ENCODE measurements at regions not wholly inside any gene's neighbourhood (a gene's known extent, or its start where the extent isn't known, plus 50 kb on each side); places are given as distances from the start of the nearest gene placed in this dataset.

DNA sequence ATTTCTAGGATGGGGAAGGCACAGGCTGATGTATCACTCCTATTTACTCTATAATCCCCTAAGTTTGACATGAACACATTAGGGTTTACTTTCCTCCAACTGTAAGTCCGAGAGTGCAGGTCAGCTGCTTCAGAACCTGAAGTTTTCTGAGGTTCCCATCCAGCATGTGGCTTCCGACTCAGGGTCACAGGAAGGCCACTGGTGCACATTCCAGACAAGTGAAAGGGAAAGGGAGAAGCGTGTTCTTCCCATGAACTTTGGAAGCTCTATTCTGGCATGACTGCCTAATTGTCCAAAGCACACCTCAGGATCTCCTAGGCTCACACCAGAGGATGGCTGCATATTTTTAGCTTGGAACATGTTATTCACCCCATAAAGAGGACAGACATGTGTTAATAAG, 602.6 kb downstream of the SEMA5A start:
- no peak for DNase-seq

DNA sequence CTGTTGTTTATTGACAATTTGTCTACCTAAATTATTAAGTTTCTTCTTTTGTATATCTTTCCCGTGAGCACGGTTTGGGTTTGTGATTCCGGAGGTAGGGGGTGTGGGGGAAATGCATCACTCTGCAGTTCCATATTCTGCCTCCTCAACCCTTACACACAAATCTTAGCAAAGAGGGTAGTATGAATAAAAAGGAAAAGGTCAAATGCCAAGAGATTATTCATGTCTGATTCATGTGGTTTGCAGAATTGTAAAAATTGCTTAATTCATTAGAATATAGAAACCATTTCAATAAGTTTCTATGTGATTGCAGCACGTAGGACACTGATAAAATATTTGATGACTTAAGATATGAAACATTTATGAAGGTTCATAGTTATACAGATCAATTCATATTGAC, 601.9 kb downstream of the SEMA5A start:
- no peak for DNase-seq

DNA sequence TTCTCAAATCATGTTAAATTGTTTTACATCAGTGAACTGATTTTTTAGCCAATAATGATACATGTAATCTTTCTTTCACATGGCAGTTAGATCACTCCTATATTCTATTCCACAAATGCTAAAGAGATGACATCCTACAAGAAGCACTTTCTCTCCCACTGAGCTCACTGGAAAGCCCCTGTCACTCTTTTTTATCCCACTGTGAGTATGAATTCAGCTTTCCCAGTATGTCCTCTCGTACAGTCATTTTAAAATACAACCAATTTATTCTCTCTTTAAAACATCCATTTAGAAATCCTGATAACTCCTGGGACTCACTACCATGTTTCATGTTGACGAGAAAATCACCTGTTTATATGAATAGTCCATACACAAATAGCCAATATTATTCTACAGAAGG, 599.9 kb downstream of the SEMA5A start:
- no peak for DNase-seq

DNA sequence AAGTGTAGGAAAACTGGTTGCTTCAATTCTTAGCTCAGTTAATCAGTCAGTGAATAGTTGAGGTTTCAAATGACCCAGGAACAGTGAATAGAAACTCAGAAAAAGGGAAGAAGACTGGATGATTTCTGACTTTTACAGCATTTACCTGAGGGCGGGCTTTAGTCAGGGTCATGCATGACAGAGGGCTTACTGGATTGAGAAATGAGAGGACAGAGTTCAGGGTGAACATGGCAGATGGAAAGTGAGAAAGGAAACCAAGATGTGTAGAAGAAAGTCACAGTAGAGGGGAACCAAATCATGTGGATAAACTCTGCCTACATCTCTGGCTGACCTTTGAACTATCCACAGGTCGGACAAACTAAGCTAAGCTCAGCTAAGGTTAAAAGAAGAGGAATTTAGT, 596.0 kb downstream of the SEMA5A start:
- no peak for DNase-seq

DNA sequence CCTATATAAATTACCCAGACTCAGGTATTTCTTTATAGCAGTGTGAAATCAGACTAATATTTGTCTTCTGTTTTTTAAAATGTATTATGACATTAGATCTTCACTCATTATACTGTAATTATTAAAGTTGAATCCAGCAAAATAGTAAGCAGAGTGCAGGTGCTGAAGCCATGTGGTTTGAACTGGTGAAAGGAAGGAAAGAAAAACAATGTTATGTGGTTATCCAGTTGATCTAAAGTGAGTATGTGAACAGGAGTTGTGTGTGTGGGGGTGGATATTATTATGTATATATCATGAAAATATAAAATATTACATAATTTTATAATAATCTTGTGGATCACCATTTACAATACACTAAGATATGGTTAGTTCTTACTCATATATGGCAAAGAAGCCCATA, 593.7 kb downstream of the SEMA5A start:
- no peak for DNase-seq

DNA sequence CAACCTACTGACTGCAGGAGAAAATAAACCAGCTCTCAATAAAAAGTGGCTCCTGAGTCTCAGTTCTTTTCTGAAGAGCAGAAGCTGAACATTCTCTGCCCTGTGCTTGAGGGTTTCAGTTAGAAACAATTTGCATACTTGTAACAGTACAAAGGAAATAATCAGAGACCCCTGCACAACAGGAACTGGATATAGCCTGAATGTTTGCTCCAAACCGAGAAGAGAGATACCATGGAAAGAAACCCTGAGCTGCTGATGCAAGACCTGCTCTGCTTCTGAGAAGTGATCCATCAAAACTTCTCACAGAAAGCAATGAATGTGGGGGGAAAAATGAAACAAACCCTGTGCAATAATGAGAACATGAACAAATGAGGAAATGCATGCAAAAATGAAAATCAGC, 592.9 kb downstream of the SEMA5A start:
- no peak for DNase-seq

DNA sequence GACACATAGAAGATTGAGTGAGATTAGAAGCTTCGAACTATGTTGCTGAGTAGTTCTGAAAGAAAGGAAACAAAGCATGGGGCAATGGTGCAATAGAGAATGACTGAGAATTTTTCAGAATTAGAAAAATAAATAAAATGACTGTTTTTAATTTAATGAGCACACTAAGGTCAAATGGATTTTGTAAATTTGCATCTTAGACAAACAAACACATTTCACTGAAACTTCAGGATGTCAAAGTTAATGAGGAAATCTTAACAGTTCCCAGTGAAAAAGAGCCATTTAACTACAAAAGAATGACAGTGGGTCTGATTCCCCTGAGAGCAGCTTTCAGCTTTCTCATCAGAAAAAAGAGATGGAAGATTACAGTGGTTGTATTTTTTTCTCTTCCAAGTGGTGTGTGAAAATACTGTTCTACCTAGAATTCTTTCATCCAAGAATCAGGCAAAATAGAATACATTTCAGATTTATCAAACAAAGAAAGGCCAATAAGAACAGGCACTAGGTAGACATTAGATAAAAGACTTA, 591.9 kb downstream of the SEMA5A start:
- DNase-seq = no peak

DNA sequence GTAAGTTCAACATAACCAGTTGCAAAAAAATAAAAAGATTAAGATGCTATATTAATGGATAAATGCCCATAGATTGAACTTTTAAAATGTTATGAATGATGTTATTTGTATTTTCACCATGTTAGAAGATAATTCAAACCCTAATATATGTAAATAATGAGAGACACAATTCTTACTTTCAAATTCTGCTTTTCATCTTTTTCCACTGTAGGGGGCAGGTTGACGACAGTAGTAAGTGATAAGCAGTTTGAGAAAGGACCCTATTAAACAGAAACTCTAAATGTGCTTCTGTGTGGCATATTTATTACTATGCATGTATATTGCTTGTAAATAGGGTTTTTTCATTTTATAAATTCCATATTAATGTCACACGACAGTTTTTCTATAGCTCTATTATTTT, 591.1 kb downstream of the SEMA5A start:
- no peak for DNase-seq

DNA sequence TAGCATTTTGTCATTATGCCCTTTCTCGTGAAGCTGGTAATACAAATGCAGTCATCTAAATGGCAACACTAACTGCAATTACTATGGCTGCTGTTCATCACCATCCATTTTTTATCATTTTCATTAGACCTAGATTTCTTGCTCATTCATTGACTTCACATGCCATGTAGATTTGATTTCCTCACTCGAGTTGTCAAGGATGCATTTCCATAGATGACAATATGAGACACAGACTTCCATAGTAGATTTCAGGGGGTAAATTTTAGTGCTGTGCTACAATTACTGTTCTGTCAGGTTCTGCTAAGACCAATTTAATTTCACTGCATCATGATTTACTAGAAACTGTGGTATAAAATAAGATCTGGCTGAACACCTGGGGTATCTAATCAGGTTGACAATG, 589.2 kb downstream of the SEMA5A start:
- DNase-seq = no peak

DNA sequence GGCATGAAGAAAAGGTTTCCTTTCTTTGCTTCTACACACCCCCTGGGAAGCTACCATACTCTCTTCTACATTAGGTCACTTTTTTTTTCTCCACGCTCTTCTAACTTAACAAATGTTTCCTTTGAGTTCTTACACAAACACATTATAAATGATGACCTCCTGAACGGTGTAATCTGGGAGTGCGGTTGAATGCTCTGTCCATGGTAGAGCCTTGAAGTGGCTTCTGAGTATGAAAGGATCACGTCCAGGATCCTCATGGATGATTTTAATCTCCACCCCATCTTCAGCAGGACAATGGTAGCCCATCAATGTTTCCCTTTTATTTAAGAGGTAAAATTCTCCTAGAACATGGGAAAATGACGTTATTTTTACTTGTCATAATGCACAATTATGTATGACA, 587.3 kb downstream of the SEMA5A start:
- no peak for DNase-seq

DNA sequence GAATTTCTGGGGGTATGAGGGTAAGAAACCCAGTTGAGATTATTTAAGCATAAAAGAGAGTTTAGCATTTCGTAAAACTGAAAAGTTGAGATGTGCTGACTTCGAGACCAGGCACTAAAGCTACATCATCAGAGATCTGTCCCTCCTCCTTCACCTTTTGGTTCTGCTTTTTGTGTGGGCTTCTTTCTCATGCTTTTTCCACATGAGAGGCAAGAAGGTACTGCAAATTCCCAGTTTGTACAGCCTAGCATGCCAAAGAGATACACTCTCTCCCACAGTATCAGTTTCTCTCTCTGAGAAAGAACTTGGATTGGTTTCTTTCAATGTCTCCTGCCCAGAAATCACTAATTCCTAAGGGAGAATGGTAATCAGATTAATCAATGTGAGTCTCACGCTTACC, 584.7 kb downstream of the SEMA5A start:
- DNase-seq = no peak

DNA sequence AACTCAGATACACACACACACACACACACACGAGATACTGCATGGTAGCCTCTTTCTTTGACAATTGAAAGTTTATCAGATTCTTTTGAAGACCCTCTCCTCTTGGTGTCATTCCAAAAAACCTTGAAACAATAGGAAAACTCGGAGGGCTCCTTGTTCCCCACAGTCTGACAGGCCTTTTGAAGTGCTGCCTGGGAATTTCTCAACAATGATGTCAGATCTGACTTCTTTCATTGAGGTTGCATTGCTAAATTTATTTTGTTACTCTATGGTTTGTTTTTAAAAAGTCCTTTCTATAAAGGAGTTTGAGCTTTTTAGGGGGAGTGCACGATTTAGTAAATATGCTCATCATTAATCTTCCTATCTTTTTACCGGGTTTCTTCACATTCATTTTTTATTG, 583.9 kb downstream of the SEMA5A start:
- no peak for DNase-seq

DNA sequence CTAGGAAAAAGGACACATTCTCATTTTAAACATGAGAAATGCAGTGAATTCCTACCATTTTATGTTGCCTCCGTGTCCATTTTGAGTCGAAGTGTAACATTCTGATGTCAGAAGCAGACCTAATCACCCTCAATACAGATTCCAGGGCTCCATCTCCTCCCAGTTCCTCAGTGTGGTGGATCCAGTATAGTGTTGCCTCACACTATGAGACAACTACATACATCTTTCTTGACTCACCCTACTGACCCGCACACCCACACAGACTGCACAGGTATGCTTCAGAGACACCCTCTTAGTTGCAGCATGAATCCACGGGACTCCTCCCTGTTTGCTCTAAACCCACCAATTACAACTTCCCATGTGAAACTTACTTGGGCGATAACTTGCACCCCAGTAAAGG, 564.9 kb downstream of the SEMA5A start:
- no peak for DNase-seq

DNA sequence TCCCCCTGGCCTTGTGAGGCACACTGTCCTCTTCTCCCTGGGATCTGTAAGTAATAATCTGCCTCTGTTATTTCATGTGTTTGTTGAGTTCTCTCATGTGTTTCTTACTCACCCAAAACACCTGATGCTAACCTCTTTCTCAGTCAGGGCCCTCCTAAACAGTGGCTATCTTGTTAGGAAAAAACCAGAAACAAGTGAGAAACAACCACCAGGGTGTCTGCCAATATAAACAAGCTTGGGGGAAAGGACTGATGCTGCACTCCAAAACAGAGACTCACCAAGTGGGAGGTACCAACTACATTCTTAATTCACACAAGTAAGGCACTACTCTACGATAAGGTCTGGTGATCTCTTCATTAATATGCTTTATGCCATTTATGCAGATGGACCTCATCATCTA, 564.4 kb downstream of the SEMA5A start:
- DNase-seq = no peak

DNA sequence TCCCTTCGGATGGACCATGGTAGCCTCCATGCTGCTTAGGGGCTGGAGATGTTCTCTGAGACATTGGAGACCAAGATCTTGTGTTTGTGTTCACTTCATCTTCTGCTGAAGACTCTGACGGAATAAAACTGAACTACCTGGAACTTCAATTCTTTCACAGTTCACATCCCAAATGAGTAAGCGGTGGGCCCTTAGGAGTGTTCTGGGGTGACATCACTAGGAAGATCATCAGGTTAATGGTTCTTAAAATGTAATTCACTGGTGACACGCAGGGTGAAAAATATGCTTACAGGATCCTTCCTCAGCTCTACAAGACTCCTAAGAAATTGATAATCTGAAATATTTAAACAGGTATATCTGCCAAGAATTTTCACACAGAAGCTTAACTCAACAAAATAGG, 561.5 kb downstream of the SEMA5A start:
- DNase-seq = no peak
